Naive thymus-derived CD8-positive, alpha-beta T cell (primary cell): ENCODE measurements at regions not wholly inside any gene's neighbourhood (a gene's known extent, or its start where the extent isn't known, plus 50 kb on each side); places are given as distances from the start of the nearest gene placed in this dataset.

Experiments used
- ATAC-seq, 2 donors: fragments of 150-1000 bp; cut with Tn5 transposase in 1 of 2; sonication (Bioruptor Pico), chemical (Tn5 transposase) in 1 of 2; 1 replicate in 1 of 2; 2 replicates in 1 of 2; pipeline ENCODE4 v1.10.0; 2021; ENCODE audit warnings: mild to moderate bottlenecking in 2 of 2, moderate library complexity in 2 of 2
- POLR2A ChIA-PET: fragments of 350-600 bp; sonication (Branson Sonifier 250); formaldehyde crosslinking; loops from one replicate; lab custom pipeline; 2021; ENCODE audit warnings: antibody characterized with exemption; lab: Charles Lee
- DNase-seq, 10 donors: peaks; one replicate each; pipeline versions ENCODE4 v3.0.0 to v3.0.0-alpha.2; 2020 to 2022
- H3K27ac Mint-ChIP-seq, 10 donors: one replicate each; pipeline ENCODE4 v1.8.0; 2020 to 2022; ENCODE audit warnings: mild to moderate bottlenecking in 10 of 10, mixed read lengths in 10 of 10, moderate library complexity in 4 of 10, inconsistent platforms in 1 of 10
- H3K27me3 Mint-ChIP-seq, 5 donors: one replicate each; pipeline ENCODE4 v1.8.0; 2021 to 2022; ENCODE audit warnings: mixed read lengths in 5 of 5
- H3K36me3 Mint-ChIP-seq, 3 donors: one replicate each; pipeline ENCODE4 v1.8.0; 2020 to 2022; ENCODE audit warnings: mixed read lengths in 3 of 3, mild to moderate bottlenecking in 2 of 3, inconsistent platforms in 1 of 3
- H3K4me1 Mint-ChIP-seq, 4 donors: one replicate each; pipeline ENCODE4 v1.8.0; 2021 to 2022; ENCODE audit warnings: mixed read lengths in 4 of 4
- H3K4me3 Mint-ChIP-seq, 10 donors: one replicate each; pipeline ENCODE4 v1.8.0; 2020 to 2022; ENCODE audit warnings: mild to moderate bottlenecking in 10 of 10, mixed read lengths in 10 of 10, moderate library complexity in 6 of 10, inconsistent platforms in 1 of 10
- H3K9me3 Mint-ChIP-seq, 9 donors: one replicate each; pipeline ENCODE4 v1.8.0; 2020 to 2022; ENCODE audit warnings: mixed read lengths in 9 of 9, mild to moderate bottlenecking in 3 of 9, inconsistent platforms in 1 of 9, moderate library complexity in 1 of 9

DNA sequence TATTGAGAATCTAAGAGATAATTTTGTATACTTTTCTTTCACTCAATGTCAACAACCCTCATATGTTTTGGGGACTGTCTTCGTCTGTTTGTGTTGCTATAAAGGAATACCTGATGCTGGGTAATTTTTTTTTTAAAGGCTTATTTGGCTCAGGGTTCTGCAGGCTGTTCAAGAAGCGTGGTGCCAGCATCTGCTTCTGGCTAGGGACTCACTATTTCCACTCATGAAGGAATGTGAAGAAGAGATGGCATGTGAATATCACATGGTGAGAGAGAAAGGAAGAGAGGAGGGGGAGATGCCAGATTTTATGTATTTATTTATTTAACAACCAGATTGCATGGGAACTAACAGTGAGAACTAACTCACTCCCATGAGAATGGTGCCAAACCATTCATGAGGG lies 827.4 kb upstream of the PHF14 start:
- H3K27ac Mint-ChIP-seq, result no peak overlapping the region
- no peak for ATAC-seq
- peaks cover 0 to under 1% (median 0%) of the 10 kb centered on the region in 9 donors for H3K9me3 Mint-ChIP-seq
- H3K4me1 Mint-ChIP-seq, result no peaks in the 10 kb centered on the region
- POLR2A ChIA-PET, result no interaction called here
- no peak for DNase-seq
- no peak overlapping the region for H3K4me3 Mint-ChIP-seq
- H3K27me3 Mint-ChIP-seq, result no peaks in the 10 kb centered on the region
- H3K36me3 Mint-ChIP-seq, result no peaks in the 10 kb centered on the region

DNA sequence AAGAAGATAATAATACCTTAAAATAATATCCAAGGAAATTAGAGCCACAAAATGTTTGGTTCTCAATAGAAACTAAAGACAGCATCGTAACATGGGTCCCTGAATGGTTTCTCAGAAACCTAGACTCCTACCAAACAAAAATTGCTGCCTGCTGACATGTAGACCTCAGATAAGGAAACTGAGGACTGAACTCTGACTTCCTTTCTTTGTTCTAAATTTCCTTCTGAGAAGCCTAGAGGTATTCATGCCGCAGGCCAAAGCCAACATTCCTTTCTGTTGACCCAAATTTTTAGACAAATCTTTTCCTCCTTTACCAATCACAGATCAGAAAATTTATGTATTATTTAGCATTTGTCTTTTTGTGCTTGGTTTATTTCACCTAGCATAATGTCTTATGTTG lies 816.7 kb upstream of the PHF14 start:
- H3K36me3 Mint-ChIP-seq, result no peaks in the 10 kb centered on the region
- H3K4me3 Mint-ChIP-seq, result no peak overlapping the region
- H3K27ac Mint-ChIP-seq, result no peak overlapping the region
- no peaks in the 10 kb centered on the region for H3K4me1 Mint-ChIP-seq
- POLR2A ChIA-PET, result no interaction called here
- H3K9me3 Mint-ChIP-seq, result peaks cover 0 to 12% (median 0%) of the 10 kb centered on the region in 9 donors
- DNase-seq (no peak), ATAC-seq (no peak)
- H3K27me3 Mint-ChIP-seq, result no peaks in the 10 kb centered on the region

DNA sequence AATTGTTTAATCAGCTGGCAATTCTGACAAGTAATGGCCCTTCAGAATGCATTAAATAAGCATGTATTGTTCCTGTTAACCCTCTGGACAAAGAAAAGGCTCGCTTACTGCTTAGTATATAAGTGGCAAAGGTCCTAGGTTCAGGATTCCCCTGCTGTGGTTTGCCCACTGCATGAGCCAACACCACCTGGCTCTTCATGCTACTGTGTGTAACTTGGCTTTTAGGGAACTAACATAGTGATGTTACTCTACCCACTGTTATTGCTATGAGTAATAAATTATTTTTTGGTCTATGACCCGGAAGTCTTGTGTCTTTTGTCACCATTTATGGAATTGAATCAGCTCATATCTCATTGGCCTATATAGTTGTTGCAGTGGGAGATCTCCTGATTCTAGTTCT lies 791.7 kb upstream of the PHF14 start:
- no peaks in the 10 kb centered on the region for H3K36me3 Mint-ChIP-seq
- H3K4me1 Mint-ChIP-seq, result no peaks in the 10 kb centered on the region
- DNase-seq (no peak), ATAC-seq (no peak)
- no peak overlapping the region for H3K4me3 Mint-ChIP-seq
- no peaks in the 10 kb centered on the region for H3K27me3 Mint-ChIP-seq
- peaks cover 0 to 7% (median 0%) of the 10 kb centered on the region in 9 donors for H3K9me3 Mint-ChIP-seq
- H3K27ac Mint-ChIP-seq, result no peak overlapping the region
- POLR2A ChIA-PET, result no interaction called here

DNA sequence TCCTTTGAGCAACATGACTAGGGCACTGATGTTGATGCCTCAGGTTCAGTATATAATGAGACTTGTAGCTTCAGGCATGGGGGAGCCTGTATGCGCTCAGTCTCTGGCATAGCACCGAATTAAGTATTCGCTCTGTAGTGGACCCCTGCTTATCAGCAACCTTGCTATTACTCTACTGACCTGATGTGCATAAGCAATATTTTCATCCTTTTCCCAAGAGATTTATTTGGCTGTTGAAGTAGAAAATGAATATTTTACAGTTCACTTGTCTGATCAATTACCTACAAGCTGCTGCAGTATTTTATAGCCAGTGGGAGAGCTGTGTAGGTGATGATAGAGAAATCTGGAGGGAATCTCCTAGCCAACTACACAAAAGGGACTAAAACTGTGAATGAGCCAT lies 781.6 kb upstream of the PHF14 start:
- POLR2A ChIA-PET, result no interaction called here
- Mint-ChIP-seq H3K36me3 (no peaks in the 10 kb centered on the region), H3K4me3 (no peak overlapping the region), H3K27me3 (no peaks in the 10 kb centered on the region), H3K27ac (no peak overlapping the region), H3K4me1 (no peaks in the 10 kb centered on the region), H3K9me3 (peaks cover 0 to 7% (median 0%) of the 10 kb centered on the region in 9 donors)
- DNase-seq (no peak), ATAC-seq (no peak)

DNA sequence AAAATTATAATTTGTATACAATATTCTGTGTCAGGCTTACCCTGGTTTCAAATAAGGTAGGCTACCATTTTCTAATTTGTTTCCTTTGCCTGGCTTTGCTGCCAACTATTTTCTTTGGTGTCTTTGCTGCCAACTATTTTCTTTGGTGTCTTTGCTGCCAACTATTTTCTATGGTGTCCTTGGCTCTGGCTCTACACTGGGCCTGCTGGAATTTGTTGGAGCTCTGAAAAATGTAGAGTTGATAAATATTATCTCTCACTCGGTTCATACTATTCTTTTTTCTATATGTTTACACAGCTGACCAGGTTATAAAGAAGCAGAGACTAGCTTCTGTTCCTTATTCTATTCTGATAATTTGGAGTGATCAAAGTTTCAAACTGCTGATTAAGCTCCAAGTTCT lies 768.0 kb upstream of the PHF14 start:
- no peaks in the 10 kb centered on the region for H3K36me3 Mint-ChIP-seq
- H3K27me3 Mint-ChIP-seq, result peaks cover 0 to 3% (median 0%) of the 10 kb centered on the region in 5 donors
- no peak for ATAC-seq
- POLR2A ChIA-PET, result no interaction called here
- no peak overlapping the region for H3K27ac Mint-ChIP-seq
- H3K4me1 Mint-ChIP-seq, result no peaks in the 10 kb centered on the region
- DNase-seq, result no peak
- peaks cover 0 to 6% (median 1%) of the 10 kb centered on the region in 9 donors for H3K9me3 Mint-ChIP-seq
- H3K4me3 Mint-ChIP-seq, result no peak overlapping the region

DNA sequence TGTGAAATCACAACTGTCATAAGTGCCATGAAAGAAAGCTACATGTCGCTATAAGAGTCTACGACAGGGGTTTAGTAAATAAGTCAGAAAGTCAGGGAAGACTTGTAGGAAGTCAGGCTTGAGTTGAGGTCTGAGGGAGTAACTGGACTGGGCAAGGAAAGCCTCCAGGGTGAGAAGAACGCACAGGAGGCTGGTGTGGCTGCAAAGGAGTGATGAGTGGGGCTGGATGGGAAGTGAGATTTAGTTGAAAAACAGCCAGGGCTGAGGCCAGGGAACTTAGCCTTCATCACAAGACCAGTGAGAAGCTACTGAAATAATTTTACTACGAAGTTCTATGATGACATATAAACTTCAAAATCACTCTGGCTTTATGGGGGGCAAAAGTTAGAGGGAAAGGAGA lies 763.7 kb upstream of the PHF14 start:
- POLR2A ChIA-PET, result no interaction called here
- peaks cover 0 to 3% (median 0%) of the 10 kb centered on the region in 5 donors for H3K27me3 Mint-ChIP-seq
- no peaks in the 10 kb centered on the region for H3K4me1 Mint-ChIP-seq
- H3K27ac Mint-ChIP-seq, result no peak overlapping the region
- H3K9me3 Mint-ChIP-seq, result peaks cover 0 to 14% (median 2%) of the 10 kb centered on the region in 9 donors
- ATAC-seq (no peak), DNase-seq (no peak)
- no peak overlapping the region for H3K4me3 Mint-ChIP-seq
- no peaks in the 10 kb centered on the region for H3K36me3 Mint-ChIP-seq

DNA sequence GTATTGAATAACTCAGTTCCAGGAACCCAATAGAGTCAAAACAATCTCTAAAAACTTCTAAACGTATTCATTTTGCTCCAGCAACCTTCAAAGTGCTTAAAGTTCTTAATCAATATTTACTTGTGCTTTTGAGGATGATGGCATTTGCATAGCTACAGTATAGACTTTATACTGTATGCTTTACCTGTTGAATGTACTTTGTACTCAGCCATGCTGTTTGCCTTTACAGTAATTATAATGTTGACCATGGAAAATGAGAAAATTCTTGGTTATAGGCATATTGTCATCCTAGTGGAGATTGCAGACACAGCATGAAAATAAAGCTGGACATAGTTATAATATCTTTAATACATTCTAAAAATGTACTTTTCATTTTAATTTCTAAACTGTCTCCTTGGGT lies 762.7 kb upstream of the PHF14 start:
- H3K4me3 Mint-ChIP-seq, result no peak overlapping the region
- POLR2A ChIA-PET, result no interaction called here
- no peaks in the 10 kb centered on the region for H3K4me1 Mint-ChIP-seq
- no peaks in the 10 kb centered on the region for H3K36me3 Mint-ChIP-seq
- peaks cover 0 to 3% (median 0%) of the 10 kb centered on the region in 5 donors for H3K27me3 Mint-ChIP-seq
- DNase-seq (no peak), ATAC-seq (no peak)
- peaks cover 0 to 14% (median 3%) of the 10 kb centered on the region in 9 donors for H3K9me3 Mint-ChIP-seq
- no peak overlapping the region for H3K27ac Mint-ChIP-seq

DNA sequence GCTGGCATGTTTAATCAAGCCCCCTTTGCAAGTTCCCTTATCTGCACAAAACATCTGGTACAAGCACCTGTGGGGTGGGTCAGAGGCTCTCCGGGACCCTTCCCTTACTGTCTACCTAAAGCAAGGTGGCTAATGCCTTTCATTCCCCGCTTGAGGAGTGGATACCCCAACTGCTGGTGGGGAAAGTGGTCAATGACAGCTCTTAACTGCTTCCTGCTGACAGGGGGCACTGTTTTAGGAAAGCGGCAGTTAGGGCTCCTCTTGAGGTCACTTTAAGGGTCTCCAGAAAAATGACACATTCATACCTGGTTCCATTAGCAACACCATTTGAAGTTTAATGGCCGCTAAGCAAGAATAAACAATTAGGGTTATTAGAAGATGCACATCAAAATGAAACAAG lies 761.8 kb upstream of the PHF14 start:
- Mint-ChIP-seq H3K36me3 (no peaks in the 10 kb centered on the region), H3K27me3 (peaks cover 0 to 3% (median 0%) of the 10 kb centered on the region in 5 donors), H3K4me3 (no peak overlapping the region), H3K4me1 (no peaks in the 10 kb centered on the region), H3K9me3 (peaks cover 0 to 20% (median 3%) of the 10 kb centered on the region in 9 donors), H3K27ac (no peak overlapping the region)
- DNase-seq, result no peak
- no peak for ATAC-seq
- POLR2A ChIA-PET, result no interaction called here

DNA sequence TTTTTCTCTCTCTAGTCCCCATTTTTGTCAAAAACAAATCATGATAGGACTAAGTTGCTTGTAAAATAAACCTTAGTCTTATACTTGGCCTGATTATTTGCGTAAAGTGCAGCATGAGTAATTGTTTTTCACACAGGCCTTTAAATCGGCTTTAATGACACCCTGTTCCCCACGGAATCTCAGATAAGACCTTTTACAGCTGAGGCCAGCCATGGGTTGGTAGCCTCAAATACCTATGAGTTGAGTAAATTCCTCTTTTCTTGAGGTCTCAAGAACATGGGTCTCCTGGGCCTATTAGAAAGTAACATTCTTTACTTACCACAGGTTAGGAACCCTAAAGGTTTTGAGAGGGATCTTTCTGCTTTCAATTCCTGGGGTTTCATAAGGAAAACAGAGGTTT lies 761.0 kb upstream of the PHF14 start:
- peaks cover 0 to 3% (median 0%) of the 10 kb centered on the region in 5 donors for H3K27me3 Mint-ChIP-seq
- H3K36me3 Mint-ChIP-seq, result no peaks in the 10 kb centered on the region
- DNase-seq (no peak), ATAC-seq (no peak)
- H3K4me3 Mint-ChIP-seq, result no peak overlapping the region
- no peaks in the 10 kb centered on the region for H3K4me1 Mint-ChIP-seq
- H3K27ac Mint-ChIP-seq, result no peak overlapping the region
- POLR2A ChIA-PET, result no interaction called here
- peaks cover 0 to 20% (median 3%) of the 10 kb centered on the region in 9 donors for H3K9me3 Mint-ChIP-seq

DNA sequence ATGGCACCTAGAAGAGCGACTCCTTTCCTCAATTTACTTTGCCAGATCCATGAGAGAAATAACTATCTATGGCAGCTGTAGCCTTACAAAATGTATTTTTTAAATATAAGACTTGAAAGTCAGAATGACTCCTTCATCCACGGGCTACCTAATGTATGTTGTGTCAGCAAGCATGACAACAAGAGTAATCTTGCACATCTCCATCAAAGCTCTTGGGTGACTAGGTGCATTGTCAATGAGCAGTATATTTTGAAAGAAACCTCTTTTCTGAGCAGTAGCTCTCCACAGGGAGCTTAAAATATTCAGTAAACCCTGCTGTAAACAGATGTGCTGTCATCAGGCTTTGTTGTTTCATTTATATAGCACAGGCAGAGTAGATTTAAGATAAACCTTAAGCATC lies 757.2 kb upstream of the PHF14 start:
- ATAC-seq (no peak), DNase-seq (no peak)
- H3K27ac Mint-ChIP-seq, result no peak overlapping the region
- H3K36me3 Mint-ChIP-seq, result no peaks in the 10 kb centered on the region
- POLR2A ChIA-PET, result no interaction called here
- peaks cover 0 to 20% (median 3%) of the 10 kb centered on the region in 9 donors for H3K9me3 Mint-ChIP-seq
- H3K4me1 Mint-ChIP-seq, result no peaks in the 10 kb centered on the region
- H3K4me3 Mint-ChIP-seq, result no peak overlapping the region
- H3K27me3 Mint-ChIP-seq, result no peaks in the 10 kb centered on the region

DNA sequence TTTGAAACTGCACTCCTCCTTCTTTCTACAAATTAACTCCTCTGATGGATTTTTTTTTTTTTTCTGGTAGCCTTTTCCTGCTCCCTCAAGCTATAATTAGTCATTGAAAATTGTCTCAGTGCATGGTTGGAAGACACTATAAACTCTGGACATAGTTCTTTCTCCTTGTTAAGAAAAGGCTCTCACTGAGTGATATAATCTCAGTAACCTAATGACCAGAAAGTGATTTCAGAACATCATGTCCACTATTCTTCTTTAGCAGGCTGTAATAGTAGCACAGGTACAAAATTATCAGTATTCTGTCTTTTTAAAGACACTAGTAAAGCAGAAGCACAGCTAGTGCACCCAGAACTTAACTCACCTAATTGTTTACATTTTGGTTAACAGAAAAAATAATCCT lies 752.6 kb upstream of the PHF14 start:
- Mint-ChIP-seq H3K36me3 (no peaks in the 10 kb centered on the region), H3K9me3 (peaks cover 0 to 8% (median 0%) of the 10 kb centered on the region in 9 donors), H3K4me1 (no peaks in the 10 kb centered on the region), H3K27me3 (peaks cover 0 to 2% (median 0%) of the 10 kb centered on the region in 5 donors), H3K27ac (no peak overlapping the region), H3K4me3 (no peak overlapping the region)
- no peak for ATAC-seq
- no peak for DNase-seq
- POLR2A ChIA-PET, result no interaction called here

DNA sequence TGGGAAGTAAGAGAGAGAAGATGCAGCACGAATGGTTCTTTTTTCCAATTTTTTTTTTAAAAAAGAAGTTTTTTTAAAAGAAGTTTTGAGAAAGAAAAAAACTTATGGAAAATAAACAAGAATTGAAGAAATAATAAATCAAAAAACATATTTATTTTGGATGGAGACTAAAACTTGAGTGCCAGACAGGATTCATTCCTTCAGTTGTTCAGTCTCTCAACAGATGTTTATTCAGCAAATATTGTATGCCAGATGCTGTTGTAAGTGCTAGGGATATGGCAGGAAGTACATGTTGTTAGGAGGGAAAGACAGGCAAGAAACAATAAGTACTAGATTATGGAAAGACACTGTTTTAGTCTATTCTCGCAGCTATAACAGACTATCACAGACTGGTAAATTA lies 750.7 kb upstream of the PHF14 start:
- Mint-ChIP-seq H3K4me1 (no peaks in the 10 kb centered on the region), H3K4me3 (no peak overlapping the region), H3K27ac (no peak overlapping the region), H3K9me3 (peaks cover 0 to 12% (median 0%) of the 10 kb centered on the region in 9 donors), H3K36me3 (no peaks in the 10 kb centered on the region), H3K27me3 (peaks cover 0 to 2% (median 0%) of the 10 kb centered on the region in 5 donors)
- ATAC-seq (no peak), DNase-seq (no peak)
- POLR2A ChIA-PET, result no interaction called here

DNA sequence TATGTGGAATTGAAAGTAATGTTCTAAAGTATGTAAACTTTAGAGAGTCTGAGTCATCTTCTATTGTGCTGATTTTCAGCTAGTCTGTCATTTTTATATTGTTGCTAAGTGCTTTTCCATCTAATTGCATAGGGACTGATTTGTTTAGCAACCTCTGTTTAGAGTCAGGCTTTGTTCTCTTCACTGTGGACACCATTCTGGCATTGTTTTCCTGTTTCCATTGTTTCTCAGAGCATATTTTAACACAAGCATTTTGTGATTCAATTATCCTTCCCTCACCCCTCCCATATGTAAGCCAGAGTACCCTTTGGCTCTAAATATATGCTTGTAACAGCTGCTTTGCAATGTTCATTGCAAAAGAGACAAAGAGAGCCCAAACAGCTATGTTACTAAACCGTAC lies 748.4 kb upstream of the PHF14 start:
- H3K4me3 Mint-ChIP-seq, result no peak overlapping the region
- H3K36me3 Mint-ChIP-seq, result no peaks in the 10 kb centered on the region
- no peak overlapping the region for H3K27ac Mint-ChIP-seq
- POLR2A ChIA-PET, result no interaction called here
- no peaks in the 10 kb centered on the region for H3K4me1 Mint-ChIP-seq
- peaks cover 0 to 2% (median 0%) of the 10 kb centered on the region in 5 donors for H3K27me3 Mint-ChIP-seq
- ATAC-seq (no peak), DNase-seq (no peak)
- H3K9me3 Mint-ChIP-seq, result peaks cover 0 to 12% (median 2%) of the 10 kb centered on the region in 9 donors

DNA sequence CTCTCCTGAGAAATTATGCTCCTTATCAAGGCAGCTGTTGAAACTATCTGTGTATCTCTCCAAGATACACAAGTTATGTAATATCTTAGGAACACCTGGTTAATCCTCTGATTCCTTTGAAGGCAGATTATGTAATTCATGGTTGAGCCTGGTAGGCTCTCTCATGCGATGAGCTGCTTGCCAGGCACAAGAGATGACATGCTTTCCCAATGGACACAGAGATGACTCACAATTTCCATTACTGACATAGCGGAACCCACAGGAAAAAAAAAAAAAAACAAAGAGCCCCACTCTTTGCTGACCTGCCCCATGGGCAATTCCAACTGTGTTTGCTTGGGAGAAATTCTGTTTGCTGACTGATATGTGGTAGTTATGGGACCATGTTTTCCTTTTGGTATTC lies 736.4 kb upstream of the PHF14 start:
- Mint-ChIP-seq H3K9me3 (peaks cover 0 to 25% (median 0%) of the 10 kb centered on the region in 9 donors), H3K4me3 (no peak overlapping the region), H3K27me3 (no peaks in the 10 kb centered on the region), H3K27ac (no peak overlapping the region), H3K36me3 (no peaks in the 10 kb centered on the region), H3K4me1 (no peaks in the 10 kb centered on the region)
- DNase-seq (no peak), ATAC-seq (no peak)
- POLR2A ChIA-PET, result no interaction called here
